DMS153 treated with DMSO at 0.1 percent for 48 hours (cell line): ENCODE measurements at regions not wholly inside any gene's neighbourhood (a gene's known extent, or its start where the extent isn't known, plus 50 kb on each side); places are given as distances from the start of the nearest gene placed in this dataset.
"Not testable (repeated sequence)": the region's sequence is repeated elsewhere in the genome, so short reads cannot be mapped to it uniquely, and the experiment has no call there.

Experiments used
- DNase-seq: peaks from one replicate; lab custom pipeline; 2025; ENCODE audit not compliant: unreplicated experiment; lab: John Stamatoyannopoulos, UW

GRCh38 chr5:136924490-136924889, 559.1 kb upstream of the TRPC7 start:
- no peak for DNase-seq

DNA sequence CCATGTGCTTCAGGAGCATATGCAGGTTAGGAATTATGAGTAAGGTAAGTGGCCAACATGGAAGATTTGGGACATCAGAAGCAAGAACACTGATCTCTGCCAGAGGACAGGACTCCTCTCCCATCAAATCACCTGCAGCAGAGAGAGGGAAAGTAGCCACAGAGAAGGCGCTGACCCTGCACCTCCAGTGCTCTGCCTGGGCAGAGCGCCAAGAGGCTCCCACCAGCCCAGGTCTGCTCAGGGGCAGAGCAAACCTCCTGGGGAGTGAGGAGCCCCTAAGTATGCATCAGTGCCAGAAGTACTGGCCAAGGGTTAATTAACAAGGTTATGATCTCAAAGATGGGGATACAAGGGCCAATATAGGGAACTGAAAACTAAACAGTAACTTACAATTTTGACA, 545.3 kb upstream of the TRPC7 start:
- DNase-seq = no peak

DNA sequence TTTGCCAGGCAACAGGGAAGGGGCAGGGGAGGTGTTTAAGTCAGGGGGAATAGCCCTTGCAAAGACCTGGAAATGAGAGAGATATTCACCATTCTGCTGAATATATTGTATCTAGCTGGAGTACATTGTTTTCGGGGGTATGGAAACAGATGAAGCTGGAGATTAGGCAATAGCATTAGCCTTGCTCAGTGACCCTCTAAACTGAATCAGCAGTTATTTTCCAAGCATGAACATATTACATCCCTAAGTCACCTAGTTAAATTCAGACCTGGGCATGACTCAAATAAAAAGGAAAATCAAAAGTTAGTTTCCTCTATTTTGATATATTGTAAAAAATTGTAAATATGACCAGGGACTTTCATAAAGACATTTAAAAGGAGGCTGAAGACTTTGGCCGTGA, 544.6 kb upstream of the TRPC7 start:
- no peak for DNase-seq

DNA sequence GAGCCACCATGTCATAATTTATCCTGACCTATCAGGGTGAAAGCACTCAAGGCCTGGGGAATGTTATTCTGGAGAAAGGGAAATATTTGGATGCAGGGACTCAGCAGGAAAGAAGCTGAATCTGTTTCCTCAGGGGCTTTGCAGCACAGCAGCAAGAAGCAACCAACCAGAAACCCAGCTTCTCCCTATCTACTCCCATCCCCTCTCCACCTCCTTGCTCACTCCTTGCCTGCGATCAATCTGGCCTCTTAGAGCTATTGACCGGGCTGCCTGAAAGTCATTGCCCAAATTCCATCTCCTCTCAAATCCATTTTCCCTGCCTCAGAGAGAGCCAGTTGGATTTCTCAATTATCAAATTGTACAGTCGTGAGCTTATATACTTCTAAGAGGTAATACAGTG, 542.0 kb upstream of the TRPC7 start:
- no peak for DNase-seq

DNA sequence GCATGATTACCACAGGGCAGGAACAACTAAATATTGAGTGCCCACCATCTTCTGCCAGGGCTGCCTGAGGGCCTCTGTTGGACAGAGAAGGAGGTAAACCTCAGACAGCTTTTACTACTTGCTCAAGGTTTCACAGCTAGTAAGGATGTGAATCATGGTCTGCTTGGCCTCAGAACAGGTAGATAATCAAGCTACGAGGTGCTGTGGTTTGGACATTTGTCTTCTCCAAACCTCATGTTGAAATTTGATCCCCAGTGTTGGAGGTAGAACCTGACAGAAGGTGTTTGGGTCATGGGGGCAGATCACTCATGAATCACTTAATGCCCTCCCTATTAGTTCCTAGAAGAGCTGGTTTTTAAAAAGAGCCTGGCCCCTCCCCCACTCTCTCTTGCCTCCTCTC, 541.2 kb upstream of the TRPC7 start:
- no peak for DNase-seq

- no peak for DNase-seq
These were observed 540.2 kb upstream of the TRPC7 start for GRCh38 chr5:136905571-136905970.

DNA sequence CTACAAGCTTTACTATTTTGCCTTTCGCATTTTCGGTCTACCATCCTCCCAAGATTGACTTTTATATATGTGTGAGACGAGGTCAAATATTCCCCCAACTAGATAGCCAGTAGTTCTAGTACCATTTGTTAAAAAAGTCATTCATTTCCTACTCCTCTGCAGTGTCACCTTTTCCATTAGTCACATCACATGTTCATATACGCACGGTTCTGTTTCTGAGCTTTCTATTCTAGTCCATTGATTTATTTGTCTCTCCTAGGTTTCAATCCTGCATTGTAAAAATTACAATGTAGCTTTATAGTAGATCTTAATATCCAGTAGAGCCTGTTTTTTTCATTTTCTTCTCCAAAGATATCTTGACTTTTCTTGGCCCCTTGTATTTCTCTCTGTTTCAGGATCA, 528.7 kb upstream of the TRPC7 start:
- no peak for DNase-seq

DNA sequence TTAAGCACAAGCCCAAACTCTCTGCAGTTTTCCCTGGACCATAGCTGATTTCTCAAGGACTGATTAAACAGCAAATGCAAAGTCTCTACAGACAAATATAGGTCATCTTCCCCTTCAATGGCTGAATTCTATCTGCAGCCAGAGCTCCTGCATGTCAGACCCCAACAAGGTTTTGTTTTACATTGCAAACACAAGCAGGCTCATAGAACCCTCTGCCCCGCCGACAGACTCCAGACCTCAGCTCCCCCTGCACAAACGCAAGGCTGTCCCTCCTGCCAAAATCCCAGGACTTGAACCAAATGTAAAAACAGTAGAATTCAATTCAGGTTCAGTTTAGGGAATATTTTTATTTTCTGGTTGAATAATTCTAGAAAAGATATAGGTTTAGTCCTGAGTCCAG, 526.7 kb upstream of the TRPC7 start:
- no peak for DNase-seq

DNA sequence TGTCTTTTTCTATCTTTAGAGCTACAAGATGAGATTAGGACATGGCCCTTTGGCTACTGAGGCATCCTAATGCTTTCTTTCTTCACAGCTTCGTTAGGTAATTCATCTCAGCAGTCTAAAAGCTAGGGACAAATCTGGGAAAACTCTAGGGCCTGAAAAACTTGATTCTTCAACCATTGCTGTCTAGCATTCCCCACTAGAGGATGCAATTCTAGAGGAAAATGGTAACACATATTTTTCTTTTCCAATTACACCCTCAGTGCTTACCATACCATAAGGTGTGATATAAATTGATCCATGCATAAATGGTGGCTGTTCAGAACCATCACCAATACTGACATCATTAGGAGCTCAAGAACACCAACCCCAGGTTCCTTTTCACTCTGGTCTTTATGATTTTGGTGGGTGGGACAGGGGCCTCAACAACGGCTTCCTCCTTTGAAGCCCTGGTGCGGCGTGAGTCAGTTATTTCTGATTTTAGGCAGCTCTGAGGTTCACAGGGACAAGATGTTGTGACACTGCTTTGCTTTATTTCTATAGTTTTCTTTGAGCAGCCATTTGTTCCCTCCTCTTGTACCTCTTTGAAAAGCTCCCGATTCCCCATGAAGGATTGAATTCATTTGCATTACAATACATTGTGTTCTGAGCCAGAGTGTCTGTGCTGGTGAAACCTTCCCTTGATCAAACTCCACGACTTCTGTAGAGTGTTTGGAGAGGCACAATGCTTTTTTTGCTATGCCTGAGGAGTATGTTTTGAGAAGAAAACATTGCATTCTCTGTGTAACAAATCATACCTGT, 526.0 kb upstream of the TRPC7 start:
- DNase-seq = no peak

GRCh38 chr5:136890431-136891148, 525.2 kb upstream of the TRPC7 start:
- DNase-seq = no peak

- no peak for DNase-seq
These were observed 521.3 kb upstream of the TRPC7 start for GRCh38 chr5:136886608-136887007.

DNA sequence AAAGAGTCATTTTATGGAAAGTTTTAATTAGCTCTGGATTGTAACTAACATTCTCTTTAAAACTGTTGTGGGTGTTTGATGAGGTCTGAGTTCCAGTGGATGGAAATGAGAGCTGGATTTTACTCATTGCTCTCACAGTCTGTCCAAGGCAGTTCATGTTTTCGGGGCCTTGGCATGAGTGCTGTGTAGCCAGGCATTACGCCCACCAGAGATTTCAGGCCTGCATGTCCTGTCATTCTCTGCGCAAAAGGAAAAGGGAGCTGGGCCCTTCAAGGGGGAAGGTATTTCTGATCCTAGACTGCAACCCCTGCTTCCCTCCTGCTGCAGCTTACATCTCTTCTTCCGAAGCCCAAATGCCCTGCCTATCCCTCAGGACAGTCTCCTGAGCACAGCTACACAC, 499.6 kb upstream of the TRPC7 start:
- no peak for DNase-seq

DNA sequence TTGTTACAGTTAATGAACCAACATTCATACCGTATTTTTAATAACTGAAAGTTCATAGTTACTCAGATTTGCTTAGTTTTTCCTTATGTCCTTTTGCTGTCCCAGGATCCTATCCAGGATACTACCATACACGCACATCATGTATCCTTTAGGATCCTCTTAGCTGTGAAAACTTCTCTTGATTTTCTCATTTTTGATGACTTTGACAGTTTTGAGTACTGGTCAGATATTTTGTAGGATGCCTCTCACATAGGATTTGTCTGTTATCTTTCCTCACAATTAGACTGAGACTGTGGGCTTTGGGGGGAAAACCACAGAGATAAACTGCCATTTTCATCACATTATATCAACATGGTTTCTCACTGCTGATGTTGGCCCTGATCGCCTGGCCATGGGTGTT, 491.3 kb upstream of the TRPC7 start:
- DNase-seq = no peak

DNA sequence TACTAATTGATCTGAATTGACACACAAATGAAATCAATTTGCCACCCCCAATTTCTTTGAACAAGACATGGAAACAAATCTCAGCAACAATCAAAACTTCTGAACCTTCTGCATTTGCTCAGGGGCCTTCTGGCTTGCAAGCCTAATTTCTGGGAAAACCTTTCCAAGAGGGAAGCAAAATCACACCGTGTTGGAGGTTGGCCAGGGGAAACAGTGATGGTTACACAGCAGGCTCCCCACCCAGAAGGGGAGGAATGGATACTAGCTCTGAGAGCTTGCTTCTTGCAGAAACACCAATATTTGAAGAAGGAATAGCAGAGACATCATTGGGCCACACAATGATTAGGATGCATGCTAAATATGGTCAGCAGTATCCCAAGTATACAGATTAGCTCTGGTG, 488.6 kb upstream of the TRPC7 start:
- no peak for DNase-seq

DNA sequence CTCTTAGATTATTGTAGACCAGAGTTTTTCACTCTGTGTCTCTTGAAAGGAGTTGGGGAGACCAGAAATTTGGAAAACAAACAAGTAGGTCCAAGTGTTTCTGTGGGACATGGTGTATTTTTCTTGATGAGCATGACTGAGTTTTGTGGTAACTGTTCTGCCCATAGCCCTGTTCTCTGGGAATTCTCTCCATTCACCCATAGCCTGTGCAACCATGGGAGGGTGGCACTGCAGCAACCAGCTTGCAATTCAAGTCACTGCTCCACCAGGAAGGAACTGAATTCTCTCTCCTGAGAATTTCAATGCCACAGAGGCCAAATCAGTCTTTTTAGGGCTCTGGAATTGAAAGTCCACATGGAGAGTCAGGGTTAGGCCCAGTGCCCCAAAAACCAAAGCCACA, 475.3 kb upstream of the TRPC7 start:
- DNase-seq = no peak

DNA sequence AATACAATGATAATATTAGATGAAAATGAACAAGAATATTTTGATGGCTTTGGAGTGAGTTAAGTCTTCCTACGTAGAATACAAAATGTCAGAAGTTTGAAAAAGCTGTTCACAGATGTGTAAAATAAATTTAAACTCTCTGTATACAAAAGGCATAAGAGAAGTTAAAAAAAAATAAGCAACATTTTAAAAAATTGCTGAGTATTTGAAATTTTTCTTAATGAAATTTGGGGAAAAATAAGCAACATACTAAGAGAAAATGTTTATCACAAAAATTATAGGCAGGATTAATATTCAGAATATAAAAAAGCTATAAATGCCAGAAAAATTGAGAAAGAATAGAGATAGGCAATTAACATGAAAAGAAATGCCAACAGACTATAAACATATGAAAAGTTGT, 470.7 kb upstream of the TRPC7 start:
- DNase-seq = no peak

DNA sequence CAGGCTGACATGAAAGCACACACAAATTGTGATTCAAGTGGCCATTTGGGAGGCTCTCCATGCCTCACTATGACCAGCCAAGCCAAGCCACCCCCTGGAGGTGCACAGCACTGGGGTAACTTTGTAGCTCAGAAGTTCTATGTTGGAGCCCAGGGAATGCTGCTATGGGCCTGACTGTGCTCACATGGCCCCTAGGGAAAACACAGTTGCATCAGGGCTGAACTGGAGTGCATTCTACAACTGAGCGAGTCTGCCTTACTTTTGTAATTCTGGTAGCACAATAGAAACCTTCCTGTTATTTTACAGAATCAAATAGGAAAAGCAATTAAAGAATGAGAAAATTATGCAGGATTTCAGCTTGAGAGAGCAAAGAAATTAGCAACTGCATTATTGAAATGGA, 455.5 kb upstream of the TRPC7 start:
- no peak for DNase-seq

GRCh38 chr5:136819526-136820302, 454.4 kb upstream of the TRPC7 start:
- no peak for DNase-seq

DNA sequence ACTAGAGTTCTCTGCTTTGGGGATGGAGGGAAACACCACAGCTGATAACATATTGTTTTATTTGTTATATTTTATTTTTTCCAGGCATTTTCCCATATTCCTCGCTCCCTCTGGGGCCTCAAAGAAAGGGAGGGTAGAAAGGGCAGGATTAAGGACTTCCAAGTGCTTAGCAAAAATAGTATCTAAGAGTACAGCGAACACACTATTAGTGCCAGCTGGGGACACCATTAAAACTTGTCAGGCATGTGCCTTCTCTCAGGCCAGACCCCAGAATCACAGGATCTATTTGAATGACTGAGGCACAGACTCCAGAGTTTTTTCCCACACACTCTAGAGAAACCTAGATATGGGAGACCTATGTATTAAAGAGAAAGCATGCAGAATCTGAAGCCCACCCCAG, 451.0 kb upstream of the TRPC7 start:
- DNase-seq = no peak

DNA sequence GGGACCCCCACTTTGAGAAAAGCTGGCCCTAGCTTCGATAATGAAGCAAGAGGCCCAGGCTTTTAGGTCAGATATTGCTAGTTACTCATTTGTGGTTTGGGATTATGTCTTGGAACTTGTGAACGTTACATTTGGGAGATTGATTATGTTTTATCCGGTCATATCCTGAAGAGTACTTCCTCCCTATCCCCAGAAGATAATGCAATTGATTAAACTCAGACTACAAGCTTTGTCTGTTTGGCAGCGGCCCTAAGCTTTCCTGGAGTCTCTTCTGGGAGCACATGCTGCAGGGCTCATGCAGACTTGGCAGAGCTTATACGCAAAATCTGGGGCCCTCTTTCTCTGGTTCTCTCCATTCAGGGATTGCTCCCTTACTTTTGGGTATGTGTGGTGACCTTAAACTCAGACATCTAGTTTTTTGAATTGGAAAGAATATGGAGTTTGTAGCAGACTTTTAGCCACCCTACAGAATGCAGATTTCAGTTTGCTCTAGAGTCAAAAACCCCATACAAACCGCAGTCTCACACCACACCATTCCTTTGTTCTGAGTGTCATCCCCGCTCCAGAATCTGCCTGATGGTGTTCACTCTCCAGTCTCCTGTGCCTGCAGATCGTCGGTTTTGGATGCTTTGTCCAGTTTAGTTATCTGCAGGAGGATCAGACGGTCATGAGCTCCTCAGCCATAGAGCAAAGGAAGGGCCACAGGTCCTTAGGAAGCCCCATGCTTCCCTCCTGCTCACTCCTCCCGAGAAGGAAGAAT, 449.5 kb upstream of the TRPC7 start:
- no peak for DNase-seq

- not testable (repeated sequence) for DNase-seq
These were observed 446.9 kb upstream of the TRPC7 start for GRCh38 chr5:136812270-136812669.
